ENCODE measurements at regions not wholly inside any gene's neighbourhood (a gene's known extent, or its start where the extent isn't known, plus 50 kb on each side); places are given as distances from the start of the nearest gene placed in this dataset.

DNA sequence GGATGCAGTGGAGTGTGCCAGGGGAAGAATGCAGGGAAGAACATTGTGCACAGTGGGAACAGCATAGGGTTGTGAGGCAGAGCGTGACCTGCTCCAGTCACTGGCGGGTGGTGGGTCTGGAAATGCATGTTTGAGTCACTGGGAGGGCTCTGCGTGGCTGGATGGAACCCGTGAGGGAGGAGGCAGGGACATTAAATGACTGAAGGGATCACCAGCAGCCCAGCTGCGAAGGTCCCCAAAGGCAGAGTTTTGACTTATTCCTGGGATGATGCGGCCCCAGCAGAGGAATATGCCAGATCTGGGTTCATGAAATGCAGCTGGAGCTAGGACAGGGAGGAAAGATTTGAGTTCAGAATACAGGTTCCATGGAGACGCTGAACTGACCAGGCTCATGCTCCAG lies 104.0 kb upstream of the FGF3 start:
- Histone ChIP-seq H3K9ac (no peak overlapping the region), H3K79me2 (no peaks in the 10 kb centered on the region)
- TF ChIP-seq, protein P1, sequence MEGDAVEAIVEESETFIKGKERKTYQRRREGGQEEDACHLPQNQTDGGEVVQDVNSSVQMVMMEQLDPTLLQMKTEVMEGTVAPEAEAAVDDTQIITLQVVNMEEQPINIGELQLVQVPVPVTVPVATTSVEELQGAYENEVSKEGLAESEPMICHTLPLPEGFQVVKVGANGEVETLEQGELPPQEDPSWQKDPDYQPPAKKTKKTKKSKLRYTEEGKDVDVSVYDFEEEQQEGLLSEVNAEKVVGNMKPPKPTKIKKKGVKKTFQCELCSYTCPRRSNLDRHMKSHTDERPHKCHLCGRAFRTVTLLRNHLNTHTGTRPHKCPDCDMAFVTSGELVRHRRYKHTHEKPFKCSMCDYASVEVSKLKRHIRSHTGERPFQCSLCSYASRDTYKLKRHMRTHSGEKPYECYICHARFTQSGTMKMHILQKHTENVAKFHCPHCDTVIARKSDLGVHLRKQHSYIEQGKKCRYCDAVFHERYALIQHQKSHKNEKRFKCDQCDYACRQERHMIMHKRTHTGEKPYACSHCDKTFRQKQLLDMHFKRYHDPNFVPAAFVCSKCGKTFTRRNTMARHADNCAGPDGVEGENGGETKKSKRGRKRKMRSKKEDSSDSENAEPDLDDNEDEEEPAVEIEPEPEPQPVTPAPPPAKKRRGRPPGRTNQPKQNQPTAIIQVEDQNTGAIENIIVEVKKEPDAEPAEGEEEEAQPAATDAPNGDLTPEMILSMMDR (IDR thresholded peaks at IDR 0.05): no peak

DNA sequence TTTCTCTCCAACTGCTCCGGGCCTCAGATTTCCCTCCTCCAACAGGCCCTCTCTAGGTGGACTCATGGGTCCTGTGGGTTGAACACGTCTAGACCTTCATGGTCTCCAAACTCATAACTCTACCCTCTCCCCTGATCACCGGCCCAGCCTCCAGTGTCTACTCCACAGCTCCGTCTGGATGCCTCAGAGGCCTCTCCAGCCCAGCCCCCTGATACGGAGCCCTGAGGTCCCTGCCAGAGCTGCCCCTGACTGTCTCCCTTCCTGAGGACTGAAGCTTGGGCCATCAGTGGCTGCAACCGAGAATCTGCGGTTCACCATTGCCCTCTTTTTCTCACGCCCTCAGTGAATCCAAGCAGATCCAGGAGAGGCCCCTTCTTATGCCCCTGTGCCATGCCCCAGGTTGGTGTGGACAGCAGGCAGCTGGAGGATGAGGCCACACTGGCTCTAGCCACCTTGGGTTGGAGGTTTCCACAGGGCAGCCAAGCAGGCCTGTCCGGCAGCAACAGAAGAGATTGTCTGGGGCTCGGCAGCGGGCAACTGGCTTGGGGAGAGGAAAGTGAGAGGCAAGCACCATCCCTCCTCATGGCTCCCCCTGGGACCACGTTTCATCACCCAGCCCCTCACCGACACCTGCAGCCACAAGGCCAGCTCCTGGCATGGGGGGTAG lies 104.6 kb upstream of the FGF3 start:
- Histone ChIP-seq H3K27ac (no peak overlapping the region), H3K4me1 (peaks cover 4% of the 10 kb centered on the region), H3K9me3 (ENCODE audit: control insufficient read depth, low read length) (no peaks in the 10 kb centered on the region), H3K79me2 (no peaks in the 10 kb centered on the region), H3K9ac (no peak overlapping the region), H3K36me3 (ENCODE audit: control insufficient read depth, insufficient read depth, low read length) (no peaks in the 10 kb centered on the region), H2AFZ (no peak overlapping the region), H3K27me3 (ENCODE audit: control insufficient read depth, insufficient read depth, low read length) (no peaks in the 10 kb centered on the region), H3K4me2 (ENCODE audit: low read length) (no peak overlapping the region), H3K4me3 (ENCODE audit: low read depth, low read length) (no peak overlapping the region)
- TF ChIP-seq, protein P1 (IDR thresholded peaks at IDR 0.05): no peak

More for the DNA sequence above, 104.0 kb upstream of the FGF3 start:
- Histone ChIP-seq H3K9me3 (ENCODE audit: control insufficient read depth, low read length) (no peaks in the 10 kb centered on the region), H3K27me3 (ENCODE audit: control insufficient read depth, insufficient read depth, low read length) (no peaks in the 10 kb centered on the region), H3K27ac (no peak overlapping the region), H2AFZ (no peak overlapping the region), H3K4me1 (peaks cover 8% of the 10 kb centered on the region), H3K36me3 (ENCODE audit: control insufficient read depth, insufficient read depth, low read length) (no peaks in the 10 kb centered on the region), H3K4me2 (ENCODE audit: low read length) (no peak overlapping the region), H3K4me3 (ENCODE audit: low read depth, low read length) (no peak overlapping the region)

DNA sequence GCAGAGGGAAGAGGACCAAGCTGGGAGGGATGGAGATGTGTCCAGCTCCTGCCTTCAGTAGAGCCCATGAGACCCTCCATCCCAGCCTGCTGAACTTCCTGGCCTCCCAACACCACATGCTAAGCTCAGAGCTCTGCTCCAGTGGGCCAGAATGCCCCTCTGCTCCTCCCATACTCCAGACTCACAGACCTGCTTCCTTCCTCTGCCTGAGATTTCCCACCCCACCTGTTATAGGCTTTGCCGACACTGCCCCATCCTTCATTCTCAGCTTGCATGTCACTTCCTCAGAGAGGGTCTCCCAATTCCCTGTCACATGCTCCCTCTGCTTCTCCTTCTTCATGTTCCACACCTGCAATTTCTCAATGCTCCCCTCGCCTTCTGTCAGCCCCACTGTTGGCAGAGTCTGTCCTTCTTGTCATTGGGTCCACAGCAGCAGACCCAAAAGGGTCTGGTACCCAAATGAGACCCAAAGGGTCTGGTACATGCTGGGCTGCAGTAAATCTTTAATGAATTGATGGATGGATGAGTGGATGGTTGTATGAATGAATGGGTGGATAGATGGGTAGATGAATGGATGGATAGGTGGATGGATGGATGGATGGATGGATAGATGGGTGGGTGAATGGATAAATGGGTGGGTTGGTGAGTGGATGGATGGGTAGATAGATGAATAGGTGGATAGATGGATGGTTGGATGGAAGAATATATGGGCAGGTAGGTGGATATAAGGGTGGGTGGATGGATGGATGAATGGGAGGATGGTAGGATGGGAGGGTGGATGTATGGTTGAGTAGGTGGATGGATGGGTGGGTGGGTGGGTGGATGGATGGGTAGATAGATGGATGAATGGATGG lies 105.3 kb upstream of the FGF3 start:
- Histone ChIP-seq H3K4me1 (peaks cover 2% of the 10 kb centered on the region), H3K27ac (no peak overlapping the region), H3K79me2 (no peaks in the 10 kb centered on the region), H3K4me2 (ENCODE audit: low read length) (no peak overlapping the region), H3K9ac (no peak overlapping the region), H3K9me3 (ENCODE audit: control insufficient read depth, low read length) (no peaks in the 10 kb centered on the region), H3K4me3 (ENCODE audit: low read depth, low read length) (no peak overlapping the region), H3K27me3 (ENCODE audit: control insufficient read depth, insufficient read depth, low read length) (no peaks in the 10 kb centered on the region), H2AFZ (no peak overlapping the region), H3K36me3 (ENCODE audit: control insufficient read depth, insufficient read depth, low read length) (no peaks in the 10 kb centered on the region)
- TF ChIP-seq, protein P1 (IDR thresholded peaks at IDR 0.05): no peak

DNA sequence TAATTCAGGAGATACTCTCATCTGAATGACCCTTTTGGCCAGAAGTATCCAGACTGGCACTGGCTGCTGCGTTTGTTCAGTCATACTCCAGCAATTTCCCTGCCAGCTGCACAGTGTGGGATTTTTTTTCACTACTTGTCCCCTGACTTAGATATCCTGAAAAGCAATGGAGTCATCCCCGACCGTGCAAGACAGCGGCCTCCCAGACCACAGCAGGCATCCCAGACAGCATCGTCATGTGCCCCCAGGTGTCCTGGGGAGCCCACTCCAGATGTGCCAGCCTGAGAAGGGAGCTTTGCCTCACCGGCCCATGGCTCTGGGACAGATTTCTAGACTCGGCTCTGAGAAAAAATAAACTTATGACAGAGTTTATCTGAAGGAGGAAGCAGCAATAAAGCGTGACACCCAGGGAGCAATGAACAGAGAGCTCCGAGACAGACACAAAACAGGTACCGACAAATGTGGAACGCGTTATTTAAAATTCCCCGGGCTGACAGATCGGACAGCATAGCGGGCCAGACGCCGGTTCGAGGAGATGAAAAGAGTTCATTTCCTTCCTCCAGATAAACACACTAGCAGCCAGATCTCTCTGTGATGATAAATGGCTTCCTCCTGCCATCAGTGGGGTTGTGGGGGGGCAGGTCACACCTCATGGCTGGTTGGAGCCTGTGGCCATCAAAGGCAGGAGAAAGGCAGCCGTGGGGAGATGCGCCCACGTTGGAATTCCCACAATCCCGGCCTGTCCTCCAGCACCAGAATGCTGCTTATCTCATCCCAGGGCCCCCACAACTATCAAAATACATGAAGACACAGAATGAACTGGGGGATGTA lies 106.4 kb upstream of the FGF3 start:
- Histone ChIP-seq H3K27me3 (ENCODE audit: control insufficient read depth, insufficient read depth, low read length) (no peaks in the 10 kb centered on the region), H3K4me1 (peaks cover 2% of the 10 kb centered on the region), H3K27ac (no peak overlapping the region), H2AFZ (peak overlapping the region; percentile 15), H3K9me3 (ENCODE audit: control insufficient read depth, low read length) (no peaks in the 10 kb centered on the region), H3K9ac (no peak overlapping the region), H3K36me3 (ENCODE audit: control insufficient read depth, insufficient read depth, low read length) (no peaks in the 10 kb centered on the region), H3K4me3 (ENCODE audit: low read depth, low read length) (no peak overlapping the region), H3K79me2 (no peaks in the 10 kb centered on the region), H3K4me2 (ENCODE audit: low read length) (no peak overlapping the region)
- TF ChIP-seq, protein P1 (IDR thresholded peaks at IDR 0.05): no peak

Data from parathyroid adenoma (tissue), 2 donors.